ENCODE measurements at regions not wholly inside any gene's neighbourhood (a gene's known extent, or its start where the extent isn't known, plus 50 kb on each side); places are given as distances from the start of the nearest gene placed in this dataset.

DNA sequence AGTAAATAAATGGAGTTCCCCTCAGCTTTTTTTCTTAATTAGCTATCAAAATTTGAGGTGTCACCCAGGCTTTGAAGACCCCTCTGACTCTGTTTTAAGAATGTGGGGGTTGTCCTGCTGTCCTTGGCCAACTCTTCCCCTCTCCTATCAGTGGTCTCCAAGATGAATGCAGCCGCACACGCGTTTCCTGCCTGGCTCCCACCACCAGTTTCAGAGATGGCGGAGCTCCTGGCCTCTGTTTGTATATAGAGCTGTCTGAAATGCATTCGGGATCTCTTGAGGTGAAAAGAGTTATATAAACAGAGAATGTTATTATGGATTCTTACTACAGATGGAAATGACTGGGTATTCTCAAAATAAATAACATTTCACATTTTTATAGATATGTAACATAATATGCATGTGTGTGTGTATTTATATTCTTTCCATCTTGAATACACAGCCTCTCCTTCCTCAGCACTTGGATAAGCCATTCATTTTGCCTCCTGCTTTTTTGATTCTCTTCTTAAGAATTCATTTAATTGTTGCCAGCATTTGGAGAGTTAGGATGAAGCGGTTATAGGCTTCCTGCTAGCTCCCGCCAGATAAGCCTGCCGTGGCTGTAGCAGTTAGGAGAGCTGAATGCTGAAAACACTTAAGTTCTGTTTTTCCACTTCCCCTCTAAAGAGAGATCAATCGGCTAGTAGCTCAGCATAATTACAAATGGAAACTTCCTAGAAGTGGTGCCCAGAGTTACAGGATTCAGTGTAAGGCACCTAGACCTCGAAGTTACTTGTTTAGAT lies 659.3 kb upstream of the FANCL start:
- Histone ChIP-seq H3K27me3 (ENCODE audit: control insufficient read depth, insufficient read depth) (peaks cover 2% of the 10 kb centered on the region), H3K27ac (ENCODE audit: low read length) (no peak overlapping the region), H3K4me1 (ENCODE audit: control insufficient read depth, insufficient read depth, low read length) (no peaks in the 10 kb centered on the region), H3K4me3 (ENCODE audit: low read length) (no peak overlapping the region), H3K9me3 (ENCODE audit: control insufficient read depth, low read length) (no peaks in the 10 kb centered on the region)
- 29% methylated on average over 10 of the region's 10 CpGs for WGBS
- DNase-seq (no peak), ATAC-seq (no peak)
- intact Hi-C loops (cut with DNase I): no loop called here

DNA sequence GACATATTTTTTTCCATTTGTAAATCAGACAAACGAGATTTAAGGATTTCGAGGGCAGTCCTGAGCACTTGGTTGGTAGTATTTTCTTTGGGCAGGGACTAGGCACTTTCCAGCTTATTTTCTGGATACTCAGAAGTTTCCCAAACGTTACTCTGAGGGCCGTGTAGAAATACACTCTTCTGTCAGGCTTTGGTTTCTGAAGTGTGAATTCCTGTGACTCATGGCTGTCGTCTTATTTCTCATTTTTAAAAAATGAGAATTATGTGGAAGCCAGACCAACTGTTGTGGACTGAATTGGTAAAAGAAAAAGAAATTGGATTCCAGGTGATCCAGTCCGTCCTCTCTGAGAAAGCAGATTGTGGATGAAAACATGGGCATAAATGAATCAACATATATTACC lies 658.6 kb upstream of the FANCL start:
- no peak overlapping the region for H3K4me3 ChIP-seq (ENCODE audit: low read length)
- no peak overlapping the region for H3K27ac ChIP-seq (ENCODE audit: low read length)
- no peaks in the 10 kb centered on the region for H3K9me3 ChIP-seq (ENCODE audit: control insufficient read depth, low read length)
- intact Hi-C loops (cut with DNase I): no loop called here
- ATAC-seq (no peak), DNase-seq (no peak)
- 50% methylated on average over 6 of the region's 6 CpGs for WGBS
- H3K4me1 ChIP-seq (ENCODE audit: control insufficient read depth, insufficient read depth, low read length): no peaks in the 10 kb centered on the region
- H3K27me3 ChIP-seq (ENCODE audit: control insufficient read depth, insufficient read depth): peaks cover 2% of the 10 kb centered on the region

DNA sequence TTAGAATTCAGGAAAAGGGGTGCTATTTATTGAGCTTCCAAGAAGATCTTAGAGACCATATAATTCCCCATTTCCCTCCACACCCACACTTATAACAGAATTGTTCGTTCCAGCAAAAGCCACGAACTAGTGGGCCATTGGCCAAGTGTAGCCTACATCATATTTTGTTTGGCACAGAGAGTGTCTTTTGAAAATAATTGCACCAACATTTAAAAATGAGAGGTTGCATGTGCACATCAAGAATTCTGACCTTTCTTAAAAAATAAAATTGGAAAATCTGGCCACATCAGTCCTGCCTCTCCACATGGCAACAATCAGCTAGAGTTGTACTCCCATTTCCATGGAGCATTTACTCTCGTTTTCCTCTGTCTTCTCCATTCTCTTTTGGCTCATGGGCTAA lies 655.5 kb upstream of the FANCL start:
- intact Hi-C loops (cut with DNase I): no loop called here
- no peaks in the 10 kb centered on the region for H3K9me3 ChIP-seq (ENCODE audit: control insufficient read depth, low read length)
- H3K27ac ChIP-seq (ENCODE audit: low read length): no peak overlapping the region
- DNase-seq (peak in 1 of 3 donors; percentile 39), ATAC-seq (no peak)
- no peak overlapping the region for H3K4me3 ChIP-seq (ENCODE audit: low read length)
- H3K27me3 ChIP-seq (ENCODE audit: control insufficient read depth, insufficient read depth): no peaks in the 10 kb centered on the region
- WGBS: 31% methylated on average over 3 of the region's 3 CpGs
- no peaks in the 10 kb centered on the region for H3K4me1 ChIP-seq (ENCODE audit: control insufficient read depth, insufficient read depth, low read length)

DNA sequence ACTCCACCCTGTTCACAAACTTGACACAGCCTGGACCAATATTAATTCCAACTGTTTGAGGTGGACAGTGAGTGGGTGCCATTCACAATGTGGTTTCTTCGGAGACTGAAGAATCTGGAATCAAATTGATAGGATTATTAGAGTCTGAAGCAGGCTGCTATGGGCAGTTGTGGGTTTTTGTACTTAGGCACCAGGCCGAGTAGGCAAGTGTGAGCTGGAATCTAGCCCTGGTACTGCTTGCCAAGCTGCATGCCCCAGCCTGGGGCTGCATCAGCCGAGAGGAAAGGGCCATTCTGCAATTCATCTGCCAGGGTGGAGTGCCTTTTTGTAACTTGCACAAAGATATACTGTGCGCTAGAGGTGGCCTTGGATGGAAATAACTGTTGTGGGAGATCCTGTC lies 654.7 kb upstream of the FANCL start:
- DNase-seq (peak in 1 of 3 donors; percentile 17), ATAC-seq (peak; percentile 51 to 73)
- intact Hi-C loops (cut with DNase I): no loop called here
- H3K27me3 ChIP-seq (ENCODE audit: control insufficient read depth, insufficient read depth): no peaks in the 10 kb centered on the region
- 58% methylated on average over 4 of the region's 4 CpGs for WGBS
- H3K27ac ChIP-seq (ENCODE audit: low read length): no peak overlapping the region
- H3K4me3 ChIP-seq (ENCODE audit: low read length): no peak overlapping the region
- H3K4me1 ChIP-seq (ENCODE audit: control insufficient read depth, insufficient read depth, low read length): no peaks in the 10 kb centered on the region
- no peaks in the 10 kb centered on the region for H3K9me3 ChIP-seq (ENCODE audit: control insufficient read depth, low read length)

DNA sequence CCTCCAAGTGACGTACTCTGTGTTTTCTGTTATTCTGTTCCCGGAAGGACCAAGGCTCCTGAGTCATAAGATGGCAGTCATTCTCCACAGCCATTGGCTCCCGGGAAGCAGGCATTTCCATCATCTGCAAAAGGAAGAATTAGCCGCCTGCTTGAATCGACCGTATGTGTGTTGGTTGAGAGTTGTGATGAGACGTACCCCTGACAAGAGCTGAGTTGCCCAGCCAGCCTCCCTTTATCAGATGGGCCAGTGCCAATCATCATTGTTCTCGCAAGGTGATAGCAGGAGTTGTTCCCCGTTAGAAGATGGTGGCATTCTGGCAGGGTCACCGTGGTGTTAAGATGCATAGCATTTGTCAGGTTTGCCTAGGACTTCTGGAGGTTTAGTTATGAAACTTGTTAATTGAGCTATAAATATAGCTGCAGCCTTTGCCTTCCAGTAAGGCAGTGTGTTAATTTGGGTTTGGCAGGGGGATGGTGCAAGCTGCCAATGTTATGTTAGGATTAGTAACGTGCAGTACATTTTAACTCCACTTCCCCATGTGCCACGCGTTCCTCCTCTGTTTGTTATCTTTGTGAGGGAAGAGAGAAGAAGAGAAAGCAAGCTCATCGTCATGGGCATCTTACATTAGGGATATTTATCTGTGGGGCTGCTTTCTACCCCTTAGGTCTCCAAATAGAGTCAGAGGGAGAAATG lies 652.7 kb upstream of the FANCL start:
- peak; percentile 55 to 62 for ATAC-seq
- Histone ChIP-seq H3K4me3 (ENCODE audit: low read length) (no peak overlapping the region), H3K4me1 (ENCODE audit: control insufficient read depth, insufficient read depth, low read length) (no peaks in the 10 kb centered on the region), H3K27ac (ENCODE audit: low read length) (no peak overlapping the region), H3K9me3 (ENCODE audit: control insufficient read depth, low read length) (no peaks in the 10 kb centered on the region), H3K27me3 (ENCODE audit: control insufficient read depth, insufficient read depth) (no peaks in the 10 kb centered on the region)
- intact Hi-C loops (cut with DNase I): no loop called here
- DNase-seq: no peak
- 64% methylated on average over 14 of the region's 14 CpGs for WGBS

DNA sequence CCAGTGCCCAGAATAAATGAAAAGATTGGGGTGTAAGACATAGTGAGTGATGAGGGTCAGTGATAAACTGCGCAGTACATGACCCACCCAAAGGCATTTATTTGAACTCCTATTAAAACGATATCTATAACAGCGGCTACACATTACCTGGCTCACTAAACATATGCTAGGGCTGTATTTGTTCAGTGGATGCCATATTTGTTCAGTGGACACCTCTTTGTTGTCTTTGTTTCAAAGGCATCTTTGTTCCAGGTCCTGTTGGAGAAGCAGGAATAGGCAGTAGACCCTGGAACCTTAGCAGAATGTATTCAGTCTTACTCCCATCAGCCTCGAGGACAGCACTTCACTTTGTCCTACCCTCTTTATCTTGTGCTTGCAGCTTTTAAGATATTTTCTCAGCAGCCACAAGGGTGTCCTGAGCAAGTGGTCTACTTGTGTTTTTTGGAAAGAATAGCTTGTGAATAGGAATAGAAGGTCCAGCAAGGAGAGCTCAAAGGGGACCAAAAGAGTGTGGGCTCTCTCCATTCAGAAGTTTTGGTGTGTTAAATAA lies 650.8 kb upstream of the FANCL start:
- 83% methylated on average over 4 of the region's 4 CpGs for WGBS
- no peaks in the 10 kb centered on the region for H3K27me3 ChIP-seq (ENCODE audit: control insufficient read depth, insufficient read depth)

DNA sequence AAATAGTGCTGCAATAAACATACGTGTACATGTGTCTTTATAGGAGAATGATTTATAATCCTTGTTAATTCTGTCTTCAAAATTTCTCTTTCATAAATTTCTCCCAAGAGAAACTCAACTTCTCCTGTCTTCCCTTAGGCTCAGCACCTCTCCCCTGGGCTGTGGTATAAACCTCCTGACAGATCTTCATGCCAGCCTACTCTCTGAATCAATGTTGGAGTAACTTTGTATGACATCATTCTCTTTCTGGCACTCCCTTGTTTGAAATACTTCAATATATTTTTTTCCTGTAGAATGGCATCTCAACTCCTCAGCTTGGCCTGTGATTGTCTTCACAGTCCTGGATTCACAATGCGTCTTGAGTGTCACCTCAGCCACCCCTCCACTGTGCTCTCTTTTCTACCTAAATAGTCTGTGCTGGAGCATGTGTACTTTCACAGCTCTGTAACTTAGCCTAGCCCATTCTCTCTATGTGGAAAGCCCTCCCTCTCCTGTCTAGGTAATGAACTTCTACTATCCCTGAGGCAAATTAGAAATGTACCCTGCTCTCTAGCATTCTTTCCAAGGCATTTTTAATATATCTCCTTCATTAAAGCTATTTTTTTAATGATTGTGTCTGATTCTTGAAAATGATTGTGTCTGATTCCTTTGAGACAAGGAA lies 649.9 kb upstream of the FANCL start:
- 86% methylated on average over 2 of the region's 2 CpGs for WGBS
- H3K27ac ChIP-seq (ENCODE audit: low read length): no peak overlapping the region
- ATAC-seq (no peak), DNase-seq (no peak)
- no peaks in the 10 kb centered on the region for H3K4me1 ChIP-seq (ENCODE audit: control insufficient read depth, insufficient read depth, low read length)
- no peak overlapping the region for H3K4me3 ChIP-seq (ENCODE audit: low read length)
- no peaks in the 10 kb centered on the region for H3K27me3 ChIP-seq (ENCODE audit: control insufficient read depth, insufficient read depth)
- H3K9me3 ChIP-seq (ENCODE audit: control insufficient read depth, low read length): no peaks in the 10 kb centered on the region
- intact Hi-C loops (cut with DNase I): no loop called here

More for the DNA sequence above, 650.8 kb upstream of the FANCL start:
- DNase-seq (no peak), ATAC-seq (no peak)
- H3K4me1 ChIP-seq (ENCODE audit: control insufficient read depth, insufficient read depth, low read length): no peaks in the 10 kb centered on the region
- no peak overlapping the region for H3K27ac ChIP-seq (ENCODE audit: low read length)
- no peak overlapping the region for H3K4me3 ChIP-seq (ENCODE audit: low read length)
- H3K9me3 ChIP-seq (ENCODE audit: control insufficient read depth, low read length): no peaks in the 10 kb centered on the region
- intact Hi-C loops (cut with DNase I): no loop called here

DNA sequence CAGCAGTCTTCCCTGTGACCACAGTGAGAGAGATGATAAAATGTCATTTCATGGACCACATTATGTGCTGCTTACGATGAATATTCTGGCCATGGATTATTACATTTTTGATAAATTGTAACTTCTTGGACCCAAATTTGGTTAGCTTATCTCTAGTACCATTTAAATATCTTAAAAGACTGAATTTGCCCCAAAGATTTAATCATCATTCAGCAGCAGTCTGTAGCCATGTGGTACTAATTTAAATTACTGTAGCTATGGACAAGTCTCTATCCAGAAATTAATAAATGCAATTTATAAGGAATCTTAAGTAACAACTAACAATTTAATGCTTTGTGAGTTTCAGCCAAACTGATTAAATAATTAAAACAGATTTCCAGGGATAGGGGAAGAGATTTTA lies 644.9 kb upstream of the FANCL start:
- H3K9me3 ChIP-seq (ENCODE audit: control insufficient read depth, low read length): no peaks in the 10 kb centered on the region
- H3K4me3 ChIP-seq (ENCODE audit: low read length): no peak overlapping the region
- 90% methylated on average over 1 of the region's 1 CpG for WGBS
- DNase-seq (no peak), ATAC-seq (no peak)
- H3K27ac ChIP-seq (ENCODE audit: low read length): no peak overlapping the region
- intact Hi-C loops (cut with DNase I): no loop called here
- no peaks in the 10 kb centered on the region for H3K4me1 ChIP-seq (ENCODE audit: control insufficient read depth, insufficient read depth, low read length)
- no peaks in the 10 kb centered on the region for H3K27me3 ChIP-seq (ENCODE audit: control insufficient read depth, insufficient read depth)

DNA sequence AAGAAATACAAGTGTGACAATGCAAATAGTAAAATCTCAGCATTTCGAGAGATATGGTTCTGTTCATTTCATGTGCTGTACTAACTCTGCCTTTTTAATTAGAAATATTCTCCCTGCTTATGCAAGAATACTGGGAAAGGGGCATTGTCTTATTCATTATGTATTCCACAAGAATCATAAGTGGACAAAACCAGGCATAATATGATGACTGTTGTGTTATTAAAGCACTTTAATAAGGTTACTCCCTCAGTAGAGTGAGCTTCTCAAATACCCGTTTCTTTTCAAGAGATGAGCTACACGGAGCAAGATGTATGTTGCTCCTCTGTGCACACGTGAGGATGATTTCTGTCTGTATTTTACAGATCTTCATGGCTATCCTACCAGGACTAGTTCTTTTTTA lies 638.7 kb upstream of the FANCL start:
- Histone ChIP-seq H3K4me1 (ENCODE audit: control insufficient read depth, insufficient read depth, low read length) (no peaks in the 10 kb centered on the region), H3K9me3 (ENCODE audit: control insufficient read depth, low read length) (no peaks in the 10 kb centered on the region), H3K27ac (ENCODE audit: low read length) (no peak overlapping the region), H3K4me3 (ENCODE audit: low read length) (no peak overlapping the region), H3K27me3 (ENCODE audit: control insufficient read depth, insufficient read depth) (no peaks in the 10 kb centered on the region)
- intact Hi-C loops (cut with DNase I): no loop called here
- no peak for ATAC-seq
- 84% methylated on average over 4 of the region's 4 CpGs for WGBS
- DNase-seq: no peak

DNA sequence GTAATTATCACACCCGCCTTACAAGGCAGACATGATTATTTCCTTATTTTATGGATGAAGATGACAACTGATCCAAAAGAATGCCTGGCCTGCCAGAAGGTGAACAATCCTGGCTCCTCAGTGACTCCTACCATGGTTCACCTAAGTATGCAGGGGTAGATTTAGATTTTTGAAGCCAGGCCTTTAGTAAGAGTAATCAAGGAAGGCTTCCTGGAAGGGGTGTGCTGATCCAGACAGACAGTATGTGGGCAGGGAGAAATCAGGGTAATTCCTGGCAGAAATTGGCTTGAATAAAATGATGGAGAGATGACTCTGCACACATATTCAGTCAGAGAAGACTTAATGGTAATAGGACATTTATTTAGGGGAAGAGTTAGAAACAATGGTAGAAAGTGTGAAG lies 637.7 kb upstream of the FANCL start:
- DNase-seq (no peak), ATAC-seq (no peak)
- Histone ChIP-seq H3K27ac (ENCODE audit: low read length) (no peak overlapping the region), H3K27me3 (ENCODE audit: control insufficient read depth, insufficient read depth) (no peaks in the 10 kb centered on the region), H3K4me1 (ENCODE audit: control insufficient read depth, insufficient read depth, low read length) (no peaks in the 10 kb centered on the region), H3K4me3 (ENCODE audit: low read length) (no peak overlapping the region), H3K9me3 (ENCODE audit: control insufficient read depth, low read length) (no peaks in the 10 kb centered on the region)
- intact Hi-C loops (cut with DNase I): no loop called here
- WGBS: 86% methylated on average over 1 of the region's 1 CpG

DNA sequence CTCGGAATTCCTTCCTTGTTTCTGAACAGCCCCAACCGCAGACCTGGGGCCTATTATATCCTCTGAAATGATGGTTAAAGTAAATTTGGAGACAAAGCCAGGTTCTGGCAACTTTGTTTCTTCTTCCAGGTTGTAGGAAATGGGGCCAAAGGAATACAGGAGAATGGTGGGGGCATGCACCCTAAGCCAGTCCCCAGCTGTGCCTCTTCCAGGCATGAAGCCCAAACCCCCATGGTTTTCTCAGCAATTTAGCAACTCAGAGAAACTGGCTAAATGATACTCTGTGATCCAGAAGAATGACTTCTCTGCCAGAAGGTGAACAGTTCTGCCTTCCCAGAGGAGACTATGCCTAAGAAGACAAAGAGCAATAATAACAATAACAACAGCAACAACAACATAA lies 635.0 kb upstream of the FANCL start:
- H3K4me3 ChIP-seq (ENCODE audit: low read length): no peak overlapping the region
- DNase-seq (no peak), ATAC-seq (no peak)
- no peaks in the 10 kb centered on the region for H3K9me3 ChIP-seq (ENCODE audit: control insufficient read depth, low read length)
- H3K27me3 ChIP-seq (ENCODE audit: control insufficient read depth, insufficient read depth): no peaks in the 10 kb centered on the region
- H3K4me1 ChIP-seq (ENCODE audit: control insufficient read depth, insufficient read depth, low read length): no peaks in the 10 kb centered on the region
- 90% methylated on average over 2 of the region's 2 CpGs for WGBS
- intact Hi-C loops (cut with DNase I): no loop called here
- no peak overlapping the region for H3K27ac ChIP-seq (ENCODE audit: low read length)
